ENCODE measurements at regions not wholly inside any gene's neighbourhood (a gene's known extent, or its start where the extent isn't known, plus 50 kb on each side); places are given as distances from the start of the nearest gene placed in this dataset.

GRCh38 chr21:23792300-23792699 lies 1815.0 kb downstream of the MRPL39 start:
- no peaks in the 10 kb centered on the region for H3K4me1 ChIP-seq (ENCODE audit: insufficient read depth)
- H3K79me2 ChIP-seq (ENCODE audit: insufficient read depth) = no peaks in the 10 kb centered on the region
- in situ Hi-C loops (cut with MboI) = no loop called here
- no peak for DNase-seq
- no peaks in the 10 kb centered on the region for H3K36me3 ChIP-seq (ENCODE audit: low read depth)
- H3F3A ChIP-seq (ENCODE audit: insufficient read depth) = no peaks in the 10 kb centered on the region
- no peaks in the 10 kb centered on the region for H4K20me1 ChIP-seq (ENCODE audit: insufficient read depth)
- H3K4me2 ChIP-seq (ENCODE audit: unreplicated experiment) = no peak overlapping the region
- no peak overlapping the region for H3K4me3 ChIP-seq
- no peaks in the 10 kb centered on the region for H3K9me3 ChIP-seq (ENCODE audit: low read depth)
- H3K27ac ChIP-seq = no peak overlapping the region
- no peaks in the 10 kb centered on the region for H3K27me3 ChIP-seq (replicated peaks; ENCODE audit: insufficient read depth)
- WGBS, 2 experiments (ENCODE audit: low coverage in 1 of 2, low lambda C conversion rate in 2 of 2, missing lambda C conversion rate in 2 of 2) = 0 to 2% methylated on average over 1 of the region's 1 CpG
- H3K9ac ChIP-seq = no peak overlapping the region
- TF ChIP-seq EZH2 (IDR thresholded peaks at IDR 0.05; ENCODE audit: insufficient read depth, poor library complexity, severe bottlenecking) (no peak), EZH2phosphoT487 (IDR thresholded peaks at IDR 0.05; ENCODE audit: insufficient read depth, low read depth) (no peak)
- no peaks in the 10 kb centered on the region for H3K9me2 ChIP-seq (ENCODE audit: insufficient read depth)
- no peak overlapping the region for H2AFZ ChIP-seq

- Histone ChIP-seq H3K4me1 (ENCODE audit: insufficient read depth) (no peaks in the 10 kb centered on the region), H3K4me3 (no peak overlapping the region), H3K4me2 (ENCODE audit: unreplicated experiment) (no peak overlapping the region), H3K36me3 (ENCODE audit: low read depth) (no peaks in the 10 kb centered on the region), H3K9me2 (ENCODE audit: insufficient read depth) (no peaks in the 10 kb centered on the region), H3K9ac (no peak overlapping the region), H3K79me2 (ENCODE audit: insufficient read depth) (no peaks in the 10 kb centered on the region), H4K20me1 (ENCODE audit: insufficient read depth) (no peaks in the 10 kb centered on the region), H3K27ac (no peak overlapping the region), H3K9me3 (ENCODE audit: low read depth) (no peaks in the 10 kb centered on the region), H3F3A (ENCODE audit: insufficient read depth) (no peaks in the 10 kb centered on the region), H2AFZ (no peak overlapping the region), H3K27me3 (replicated peaks; ENCODE audit: insufficient read depth) (no peaks in the 10 kb centered on the region)
- no peak for DNase-seq
- in situ Hi-C loops (cut with MboI) = no loop called here
- 5 to 17% methylated on average over 1 of the region's 1 CpG for WGBS, 2 experiments (ENCODE audit: low coverage in 1 of 2, low lambda C conversion rate in 2 of 2, missing lambda C conversion rate in 2 of 2)
- TF ChIP-seq EZH2phosphoT487 (IDR thresholded peaks at IDR 0.05; ENCODE audit: insufficient read depth, low read depth) (no peak), EZH2 (IDR thresholded peaks at IDR 0.05; ENCODE audit: insufficient read depth, poor library complexity, severe bottlenecking) (no peak)
These were observed 1817.4 kb downstream of the MRPL39 start for GRCh38 chr21:23789864-23790263.

GRCh38 chr21:23780326-23780725 lies 1827.0 kb downstream of the MRPL39 start:
- Histone ChIP-seq H3K4me3 (no peak overlapping the region), H3K79me2 (ENCODE audit: insufficient read depth) (no peaks in the 10 kb centered on the region), H3K27me3 (replicated peaks; ENCODE audit: insufficient read depth) (no peaks in the 10 kb centered on the region), H3K9ac (no peak overlapping the region), H3K9me2 (ENCODE audit: insufficient read depth) (no peaks in the 10 kb centered on the region), H3K4me1 (ENCODE audit: insufficient read depth) (no peaks in the 10 kb centered on the region), H3K36me3 (ENCODE audit: low read depth) (no peaks in the 10 kb centered on the region), H4K20me1 (ENCODE audit: insufficient read depth) (no peaks in the 10 kb centered on the region), H3K4me2 (ENCODE audit: unreplicated experiment) (no peak overlapping the region), H3K27ac (no peak overlapping the region), H3F3A (ENCODE audit: insufficient read depth) (no peaks in the 10 kb centered on the region), H3K9me3 (ENCODE audit: low read depth) (peaks cover 6% of the 10 kb centered on the region), H2AFZ (no peak overlapping the region)
- no peak for DNase-seq
- TF ChIP-seq EZH2 (IDR thresholded peaks at IDR 0.05; ENCODE audit: insufficient read depth, poor library complexity, severe bottlenecking) (no peak), EZH2phosphoT487 (IDR thresholded peaks at IDR 0.05; ENCODE audit: insufficient read depth, low read depth) (no peak)
- in situ Hi-C loops (cut with MboI) = no loop called here
- 6 to 14% methylated on average over 2 of the region's 2 CpGs for WGBS, 2 experiments (ENCODE audit: low coverage in 1 of 2, low lambda C conversion rate in 2 of 2, missing lambda C conversion rate in 2 of 2)

DNA sequence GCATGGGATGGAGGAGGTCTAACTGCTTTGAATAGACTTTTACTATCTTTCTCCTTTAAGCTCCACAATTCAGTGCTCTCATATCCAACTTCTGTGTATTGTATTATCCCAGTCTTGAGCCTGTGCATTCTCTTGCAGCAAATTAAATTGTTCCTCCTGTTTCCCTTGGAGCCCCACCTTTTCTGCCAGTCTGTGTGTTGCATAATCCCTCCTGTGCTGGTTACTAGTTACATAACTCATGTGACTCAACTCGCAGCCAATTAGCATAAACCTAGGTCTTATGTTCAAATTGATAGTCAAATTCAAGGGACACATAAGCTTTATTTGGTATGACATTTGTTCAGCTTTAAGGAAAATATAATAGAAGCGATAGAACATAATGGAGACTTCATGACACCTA lies 1863.5 kb downstream of the MRPL39 start:
- in situ Hi-C loops (cut with MboI) = no loop called here
- DNase-seq = no peak

GRCh38 chr21:23740463-23740862 lies 1866.8 kb downstream of the MRPL39 start:
- H3K4me1 ChIP-seq (ENCODE audit: insufficient read depth) = no peaks in the 10 kb centered on the region
- H2AFZ ChIP-seq = no peak overlapping the region
- no peaks in the 10 kb centered on the region for H3K9me2 ChIP-seq (ENCODE audit: insufficient read depth)
- H3K9ac ChIP-seq = no peak overlapping the region
- DNase-seq = no peak
- H3K79me2 ChIP-seq (ENCODE audit: insufficient read depth) = no peaks in the 10 kb centered on the region
- H3K4me2 ChIP-seq (ENCODE audit: unreplicated experiment) = no peak overlapping the region
- TF ChIP-seq EZH2 (IDR thresholded peaks at IDR 0.05; ENCODE audit: insufficient read depth, poor library complexity, severe bottlenecking) (no peak), EZH2phosphoT487 (IDR thresholded peaks at IDR 0.05; ENCODE audit: insufficient read depth, low read depth) (no peak)
- no peaks in the 10 kb centered on the region for H4K20me1 ChIP-seq (ENCODE audit: insufficient read depth)
- no peaks in the 10 kb centered on the region for H3K36me3 ChIP-seq (ENCODE audit: low read depth)
- no peaks in the 10 kb centered on the region for H3K9me3 ChIP-seq (ENCODE audit: low read depth)
- no peaks in the 10 kb centered on the region for H3F3A ChIP-seq (ENCODE audit: insufficient read depth)
- in situ Hi-C loops (cut with MboI) = no loop called here
- 34 to 44% methylated on average over 5 of the region's 5 CpGs for whole genome bisulfite sequencing, 2 experiments (ENCODE audit: low coverage in 1 of 2, low lambda C conversion rate in 2 of 2, missing lambda C conversion rate in 2 of 2)
- no peaks in the 10 kb centered on the region for H3K27me3 ChIP-seq (replicated peaks; ENCODE audit: insufficient read depth)
- H3K27ac ChIP-seq = no peak overlapping the region
- no peak overlapping the region for H3K4me3 ChIP-seq

More for the DNA sequence above, 1863.5 kb downstream of the MRPL39 start:
- Histone ChIP-seq H3K79me2 (ENCODE audit: insufficient read depth) (no peaks in the 10 kb centered on the region), H3K9me3 (ENCODE audit: low read depth) (peaks cover under 1% of the 10 kb centered on the region), H2AFZ (no peak overlapping the region), H3K27me3 (replicated peaks; ENCODE audit: insufficient read depth) (no peaks in the 10 kb centered on the region), H3K4me3 (no peak overlapping the region), H3F3A (ENCODE audit: insufficient read depth) (no peaks in the 10 kb centered on the region), H3K9ac (no peak overlapping the region), H3K27ac (no peak overlapping the region), H3K4me1 (ENCODE audit: insufficient read depth) (no peaks in the 10 kb centered on the region), H3K9me2 (ENCODE audit: insufficient read depth) (no peaks in the 10 kb centered on the region), H4K20me1 (ENCODE audit: insufficient read depth) (no peaks in the 10 kb centered on the region), H3K36me3 (ENCODE audit: low read depth) (no peaks in the 10 kb centered on the region), H3K4me2 (ENCODE audit: unreplicated experiment) (no peak overlapping the region)
- TF ChIP-seq EZH2phosphoT487 (IDR thresholded peaks at IDR 0.05; ENCODE audit: insufficient read depth, low read depth) (no peak), EZH2 (IDR thresholded peaks at IDR 0.05; ENCODE audit: insufficient read depth, poor library complexity, severe bottlenecking) (no peak)
- 11 to 12% methylated on average over 2 of the region's 2 CpGs for WGBS, 2 experiments (ENCODE audit: low coverage in 1 of 2, low lambda C conversion rate in 2 of 2, missing lambda C conversion rate in 2 of 2)

Data from GM23248 (cell line).